Small intestine (tissue), 7 donors: ENCODE measurements at regions not wholly inside any gene's neighbourhood (a gene's known extent, or its start where the extent isn't known, plus 50 kb on each side); places are given as distances from the start of the nearest gene placed in this dataset.

Experiments
- DNase-seq, 2 donors: peaks; one replicate each; pipeline versions ENCODE4 v3.0.0 to v3.0.0-alpha.2; 2013
- FAIRE-seq: peaks from 2 replicates; lab custom pipeline; 2012; peaks lifted over from hg19 to GRCh38; lab: Jason Lieb, UNC
- H3K27ac ChIP-seq, 3 donors: one replicate each; pipeline ENCODE4 v1.5.1; 2013; ENCODE audit warnings: low read length in 2 of 3, mild to moderate bottlenecking in 2 of 3, control low read depth in 1 of 3, inconsistent platforms in 1 of 3, low read depth in 1 of 3, moderate library complexity in 1 of 3
- H3K27me3 ChIP-seq, 3 donors: one replicate each; pipeline ENCODE4 v1.6.1; 2013; ENCODE audit warnings: low read length in 3 of 3, inconsistent platforms in 1 of 3; ENCODE audit not compliant: control insufficient read depth in 3 of 3, insufficient read depth in 3 of 3
- H3K36me3 ChIP-seq, 3 donors: one replicate each; pipeline ENCODE4 v1.6.1; 2013; ENCODE audit warnings: low read length in 3 of 3, inconsistent platforms in 1 of 3, low read depth in 1 of 3, mild to moderate bottlenecking in 1 of 3, moderate library complexity in 1 of 3; ENCODE audit not compliant: control insufficient read depth in 3 of 3, insufficient read depth in 2 of 3
- H3K4me1 ChIP-seq, 3 donors: one replicate each; pipeline ENCODE4 v1.6.1; 2013; ENCODE audit warnings: low read length in 2 of 3, inconsistent platforms in 1 of 3, low read depth in 1 of 3, mild to moderate bottlenecking in 1 of 3, moderate library complexity in 1 of 3; ENCODE audit not compliant: control insufficient read depth in 3 of 3, insufficient read depth in 2 of 3
- H3K4me3 ChIP-seq, 3 donors: one replicate each; pipeline ENCODE4 v1.5.1; 2013; ENCODE audit warnings: low read length in 3 of 3, control low read depth in 1 of 3, inconsistent platforms in 1 of 3, low read depth in 1 of 3, mild to moderate bottlenecking in 1 of 3, moderate library complexity in 1 of 3
- H3K9me3 ChIP-seq, 2 donors: one replicate each; pipeline ENCODE4 v1.6.1; 2013; ENCODE audit warnings: low read depth in 1 of 2, low read length in 1 of 2; ENCODE audit not compliant: control insufficient read depth in 2 of 2, insufficient read depth in 1 of 2
- WGBS, 3 donors: extraction: QIAGEN DNeasy Blood & Tissue Kit; methylation state at CpG; one replicate each; pipeline ENCODE4 v1.1.7; 2013; 5-methylcytosine and 5-hydroxymethylcytosine counted together
- donor health status: healthy with polysubstance abuse.
- donor health status: control.
- donor health status: control.
- donor health status: Bipolar disorder and iron deficiency.
- donor health status: healthy.

GRCh38 chr4:19375136-19375804 lies 876.4 kb upstream of the SLIT2 start:
- Histone ChIP-seq H3K4me3 (no peak overlapping the region), H3K27me3 (no peaks in the 10 kb centered on the region), H3K9me3 (no peaks in the 10 kb centered on the region), H3K27ac (no peak overlapping the region), H3K36me3 (no peaks in the 10 kb centered on the region), H3K4me1 (no peaks in the 10 kb centered on the region)
- no peak for FAIRE-seq
- no peak for DNase-seq
- WGBS, 3 donors = 62 to 77% (median 69%) methylated on average over 4 of the region's 4 CpGs

- Histone ChIP-seq H3K27me3 (no peaks in the 10 kb centered on the region), H3K27ac (no peak overlapping the region), H3K36me3 (no peaks in the 10 kb centered on the region), H3K9me3 (no peaks in the 10 kb centered on the region), H3K4me1 (no peaks in the 10 kb centered on the region), H3K4me3 (no peak overlapping the region)
- WGBS, 3 donors = 89 to 97% (median 94%) methylated on average over 2 of the region's 2 CpGs
- FAIRE-seq (no peak), DNase-seq (no peak)
These were observed 879.3 kb upstream of the SLIT2 start for GRCh38 chr4:19372390-19372789.

- no peak overlapping the region for H3K27ac ChIP-seq
- H3K4me3 ChIP-seq = no peak overlapping the region
- H3K36me3 ChIP-seq = no peaks in the 10 kb centered on the region
- H3K9me3 ChIP-seq = no peaks in the 10 kb centered on the region
- DNase-seq (no peak), FAIRE-seq (no peak)
- no peaks in the 10 kb centered on the region for H3K4me1 ChIP-seq
- no peaks in the 10 kb centered on the region for H3K27me3 ChIP-seq
- WGBS, 3 donors = 88 to 94% (median 90%) methylated on average over 3 of the region's 3 CpGs
These were observed 882.9 kb upstream of the SLIT2 start for GRCh38 chr4:19368800-19369199.

- H3K9me3 ChIP-seq = no peaks in the 10 kb centered on the region
- H3K4me3 ChIP-seq = no peak overlapping the region
- DNase-seq (no peak), FAIRE-seq (no peak)
- 80 to 94% (median 93%) methylated on average over 2 of the region's 2 CpGs for WGBS, 3 donors
- no peak overlapping the region for H3K27ac ChIP-seq
- H3K27me3 ChIP-seq = no peaks in the 10 kb centered on the region
- no peaks in the 10 kb centered on the region for H3K36me3 ChIP-seq
- H3K4me1 ChIP-seq = no peaks in the 10 kb centered on the region
These were observed 884.8 kb upstream of the SLIT2 start for GRCh38 chr4:19366916-19367315.

GRCh38 chr4:19358015-19358414 lies 893.7 kb upstream of the SLIT2 start:
- FAIRE-seq = no peak
- DNase-seq = no peak
- 45 to 58% (median 52%) methylated on average over 2 of the region's 2 CpGs for WGBS, 3 donors
- no peaks in the 10 kb centered on the region for H3K36me3 ChIP-seq
- no peak overlapping the region for H3K27ac ChIP-seq
- H3K9me3 ChIP-seq = no peaks in the 10 kb centered on the region
- no peaks in the 10 kb centered on the region for H3K27me3 ChIP-seq
- no peaks in the 10 kb centered on the region for H3K4me1 ChIP-seq
- no peak overlapping the region for H3K4me3 ChIP-seq

GRCh38 chr4:19349416-19349815 lies 902.3 kb upstream of the SLIT2 start:
- Histone ChIP-seq H3K27me3 (no peaks in the 10 kb centered on the region), H3K4me1 (no peaks in the 10 kb centered on the region), H3K9me3 (no peaks in the 10 kb centered on the region), H3K36me3 (no peaks in the 10 kb centered on the region), H3K27ac (no peak overlapping the region), H3K4me3 (no peak overlapping the region)
- no peak for FAIRE-seq
- 72 to 92% (median 72%) methylated on average over 1 of the region's 1 CpG for WGBS, 3 donors
- DNase-seq = no peak

GRCh38 chr4:19348746-19349145 lies 903.0 kb upstream of the SLIT2 start:
- H3K4me3 ChIP-seq = no peak overlapping the region
- H3K27me3 ChIP-seq = no peaks in the 10 kb centered on the region
- no peaks in the 10 kb centered on the region for H3K4me1 ChIP-seq
- H3K36me3 ChIP-seq = no peaks in the 10 kb centered on the region
- no peaks in the 10 kb centered on the region for H3K9me3 ChIP-seq
- no peak for FAIRE-seq
- no peak overlapping the region for H3K27ac ChIP-seq
- no peak for DNase-seq

GRCh38 chr4:19346636-19347035 lies 905.1 kb upstream of the SLIT2 start:
- Histone ChIP-seq H3K4me3 (no peak overlapping the region), H3K9me3 (no peaks in the 10 kb centered on the region), H3K36me3 (no peaks in the 10 kb centered on the region), H3K4me1 (no peaks in the 10 kb centered on the region), H3K27me3 (no peaks in the 10 kb centered on the region), H3K27ac (no peak overlapping the region)
- DNase-seq (no peak), FAIRE-seq (no peak)
- 82 to 88% (median 85%) methylated on average over 3 of the region's 3 CpGs for WGBS, 3 donors

- WGBS, 3 donors = 49 to 81% (median 65%) methylated on average over 1 of the region's 1 CpG
- Histone ChIP-seq H3K9me3 (peaks cover 1 to 2% of the 10 kb centered on the region in 2 donors), H3K4me1 (no peaks in the 10 kb centered on the region), H3K4me3 (no peak overlapping the region), H3K27me3 (no peaks in the 10 kb centered on the region), H3K27ac (no peak overlapping the region), H3K36me3 (no peaks in the 10 kb centered on the region)
- no peak for DNase-seq
- no peak for FAIRE-seq
These were observed 922.1 kb upstream of the SLIT2 start for GRCh38 chr4:19329631-19330030.
